ENCODE measurements at regions not wholly inside any gene's neighbourhood (a gene's known extent, or its start where the extent isn't known, plus 50 kb on each side); places are given as distances from the start of the nearest gene placed in this dataset.

GRCh38 chr2:180231015-180231414, 223.9 kb upstream of the CWC22 start:
- Mint-ChIP-seq H3K36me3 (ENCODE audit: insufficient read depth, unreplicated experiment) (peaks cover 8% of the 10 kb centered on the region), H3K9me3 (ENCODE audit: unreplicated experiment) (peaks cover 7% of the 10 kb centered on the region), H3K27me3 (ENCODE audit: insufficient read depth, unreplicated experiment) (no peaks in the 10 kb centered on the region), H3K27ac (ENCODE audit: low read depth, unreplicated experiment) (no peak overlapping the region), H3K4me3 (ENCODE audit: unreplicated experiment) (no peak overlapping the region), H3K4me1 (ENCODE audit: insufficient read depth, unreplicated experiment) (peaks cover 18% of the 10 kb centered on the region)
- no TSS peak for BruUV-seq (replicated peaks)
- intact Hi-C loops (cut with micrococcal nuclease): no loop called here
- ChIA-PET POLR2A (no interaction called here), CTCF (no interaction called here)
- DNase-seq (ENCODE audit: unreplicated experiment): no peak
- TF ChIP-seq CTCF (IDR thresholded peaks at IDR 0.05; ENCODE audit: unreplicated experiment): no peak

GRCh38 chr2:180227461-180227860, 220.4 kb upstream of the CWC22 start:
- Mint-ChIP-seq H3K4me3 (ENCODE audit: unreplicated experiment) (no peak overlapping the region), H3K4me1 (ENCODE audit: insufficient read depth, unreplicated experiment) (peaks cover 29% of the 10 kb centered on the region), H3K36me3 (ENCODE audit: insufficient read depth, unreplicated experiment) (peaks cover 8% of the 10 kb centered on the region), H3K27ac (ENCODE audit: low read depth, unreplicated experiment) (no peak overlapping the region), H3K27me3 (ENCODE audit: insufficient read depth, unreplicated experiment) (no peaks in the 10 kb centered on the region), H3K9me3 (ENCODE audit: unreplicated experiment) (peaks cover 7% of the 10 kb centered on the region)
- ChIA-PET POLR2A (interaction anchor here (0.6 kb wide), 2 partner anchors 121 to 540 kb away, joined by 3 read pairs; no protein-coding TSS in a partner anchor), CTCF (interaction anchor here (1.3 kb wide), 2 partner anchors 13 to 102 kb away, joined by 3 to 4 read pairs; no protein-coding TSS in a partner anchor)
- intact Hi-C loops (cut with micrococcal nuclease): no loop called here
- DNase-seq (ENCODE audit: unreplicated experiment): no peak
- no peak for TF ChIP-seq CTCF (IDR thresholded peaks at IDR 0.05; ENCODE audit: unreplicated experiment)
- BruUV-seq (replicated peaks): no TSS peak

- ChIA-PET POLR2A (no interaction called here), CTCF (interaction anchor here (0.6 kb wide), 2 partner anchors 99 to 1347 kb away, joined by 3 to 4 read pairs; no protein-coding TSS in a partner anchor)
- BruUV-seq (replicated peaks): no TSS peak
- H3K4me3 Mint-ChIP-seq (ENCODE audit: unreplicated experiment): no peak overlapping the region
- peaks cover 7% of the 10 kb centered on the region for H3K9me3 Mint-ChIP-seq (ENCODE audit: unreplicated experiment)
- peak overlapping the region; percentile 9 for H3K27ac Mint-ChIP-seq (ENCODE audit: low read depth, unreplicated experiment)
- H3K27me3 Mint-ChIP-seq (ENCODE audit: insufficient read depth, unreplicated experiment): no peaks in the 10 kb centered on the region
- H3K4me1 Mint-ChIP-seq (ENCODE audit: insufficient read depth, unreplicated experiment): peaks cover 32% of the 10 kb centered on the region
- DNase-seq (ENCODE audit: unreplicated experiment): no peak
- H3K36me3 Mint-ChIP-seq (ENCODE audit: insufficient read depth, unreplicated experiment): peaks cover 4% of the 10 kb centered on the region
- no peak for TF ChIP-seq CTCF (IDR thresholded peaks at IDR 0.05; ENCODE audit: unreplicated experiment)
- intact Hi-C loops (cut with micrococcal nuclease): no loop called here
Observed at GRCh38 chr2:180225118-180225517, 218.0 kb upstream of the CWC22 start.

GRCh38 chr2:180222644-180223043, 215.5 kb upstream of the CWC22 start:
- CTCF ChIA-PET: interaction anchor here (0.7 to 1.4 kb wide), 4 partner anchors 16 to 836 kb away, joined by 3 to 4 read pairs (median 3); no protein-coding TSS in a partner anchor
- no TSS peak for BruUV-seq (replicated peaks)

More at GRCh38 chr2:180222644-180223043, 215.5 kb upstream of the CWC22 start:
- no peaks in the 10 kb centered on the region for H3K36me3 Mint-ChIP-seq (ENCODE audit: insufficient read depth, unreplicated experiment)
- peak overlapping the region; percentile 61 for H3K4me3 Mint-ChIP-seq (ENCODE audit: unreplicated experiment)
- peak; percentile 95 for DNase-seq (ENCODE audit: unreplicated experiment)
- intact Hi-C loops (cut with micrococcal nuclease): no loop called here
- POLR2A ChIA-PET: interaction anchor here (0.6 to 3.0 kb wide), 9 partner anchors 8 to 757 kb away, joined by 3 to 12 read pairs (median 3); partner anchors contain the start of gene UBE2E3
- no peaks in the 10 kb centered on the region for H3K27me3 Mint-ChIP-seq (ENCODE audit: insufficient read depth, unreplicated experiment)
- TF ChIP-seq CTCF (IDR thresholded peaks at IDR 0.05; ENCODE audit: unreplicated experiment): no peak
- peaks cover 7% of the 10 kb centered on the region for H3K9me3 Mint-ChIP-seq (ENCODE audit: unreplicated experiment)
- peaks cover 20% of the 10 kb centered on the region for H3K4me1 Mint-ChIP-seq (ENCODE audit: insufficient read depth, unreplicated experiment)
- H3K27ac Mint-ChIP-seq (ENCODE audit: low read depth, unreplicated experiment): peak overlapping the region; percentile 61
